GM23338 (cell line): ENCODE measurements at regions not wholly inside any gene's neighbourhood (a gene's known extent, or its start where the extent isn't known, plus 50 kb on each side); places are given as distances from the start of the nearest gene placed in this dataset.

Experiments used
- ATAC-seq: fragments of 200-7000 bp; cut with Tn5 transposase; 3 replicates; pipeline ENCODE4 v1.9.1; 2020
- DNase-seq: peaks from one replicate; pipeline ENCODE4 v3.0.0-alpha.2; 2015; ENCODE audit warnings: low spot score
- H2AFZ ChIP-seq: fragments of 200-600 bp; sonication (generic); 2 replicates; pipeline ENCODE4 v1.8.0; 2016; ENCODE audit warnings: antibody characterized with exemption, mild to moderate bottlenecking, moderate library complexity
- H3F3A ChIP-seq: fragments of 200-600 bp; sonication (generic); replicated peaks from 2 replicates; pipeline ENCODE4 v1.8.0; 2017; ENCODE audit warnings: antibody characterized with exemption, mixed run types, low read depth
- H3K27ac ChIP-seq: fragments of 200-600 bp; sonication (generic); 2 replicates; pipeline ENCODE4 v1.6.1; 2016; ENCODE audit warnings: low read depth
- H3K27me3 ChIP-seq: fragments of 200-600 bp; sonication (generic); 2 replicates; pipeline ENCODE4 v1.8.0; 2016; ENCODE audit warnings: mild to moderate bottlenecking, mixed run types, moderate library complexity; ENCODE audit not compliant: insufficient read depth
- H3K36me3 ChIP-seq: fragments of 200-600 bp; sonication (generic); 2 replicates; pipeline ENCODE4 v1.8.0; 2016; ENCODE audit warnings: mild to moderate bottlenecking; ENCODE audit not compliant: insufficient read depth
- H3K4me1 ChIP-seq: fragments of 200-600 bp; sonication (generic); 2 replicates; pipeline ENCODE4 v1.8.0; 2016; ENCODE audit warnings: mild to moderate bottlenecking, moderate library complexity; ENCODE audit not compliant: insufficient read depth
- H3K4me2 ChIP-seq: fragments of 200-600 bp; sonication (generic); 2 replicates; pipeline ENCODE4 v1.7.1; 2017; ENCODE audit warnings: mixed run types
- H3K4me3 ChIP-seq: fragments of 200-600 bp; sonication (generic); 2 replicates; pipeline ENCODE4 v1.6.1; 2016; ENCODE audit warnings: mixed run types
- H3K79me2 ChIP-seq: fragments of 200-600 bp; sonication (generic); replicated peaks from 2 replicates; pipeline ENCODE4 v1.8.0; 2017; ENCODE audit warnings: mild to moderate bottlenecking; ENCODE audit not compliant: insufficient read depth
- H3K9me2 ChIP-seq: fragments of 200-600 bp; sonication (generic); 2 replicates; pipeline ENCODE4 v1.8.0; 2017; ENCODE audit not compliant: insufficient read depth
- H4K20me1 ChIP-seq: fragments of 200-600 bp; sonication (generic); replicated peaks from 2 replicates; pipeline ENCODE4 v1.8.0; 2017; ENCODE audit warnings: mild to moderate bottlenecking; ENCODE audit not compliant: insufficient read depth
- H3K27ac Mint-ChIP-seq: 2 replicates; pipeline ENCODE4 v1.8.0; 2020; ENCODE audit warnings: inconsistent platforms, mild to moderate bottlenecking, moderate library complexity, mixed read lengths
- H3K27me3 Mint-ChIP-seq: 3 replicates; pipeline ENCODE4 v1.8.0; 2022; ENCODE audit warnings: low read depth, mild to moderate bottlenecking, moderate library complexity, mixed read lengths, inconsistent platforms; ENCODE audit not compliant: insufficient read depth, poor library complexity
- H3K36me3 Mint-ChIP-seq: 3 replicates; pipeline ENCODE4 v1.8.0; 2021; ENCODE audit warnings: low read depth, mild to moderate bottlenecking, inconsistent platforms, moderate library complexity, mixed read lengths
- H3K4me1 Mint-ChIP-seq: 3 replicates; pipeline ENCODE4 v1.8.0; 2020; ENCODE audit warnings: mild to moderate bottlenecking, inconsistent platforms, mixed read lengths
- H3K4me3 Mint-ChIP-seq: 3 replicates; pipeline ENCODE4 v1.8.0; 2021; ENCODE audit warnings: moderate library complexity, mild to moderate bottlenecking, inconsistent platforms, mixed read lengths
- H3K9me3 Mint-ChIP-seq: 3 replicates; pipeline ENCODE4 v1.8.0; 2020; ENCODE audit warnings: moderate library complexity, mild to moderate bottlenecking, inconsistent platforms, mixed read lengths
- CREB1 ChIP-seq: fragments of 250-450 bp; sonication (Bioruptor Pico); IDR thresholded peaks from 2 replicates; pipeline ENCODE4 v1.5.0; 2020; ENCODE audit warnings: low read depth, mild to moderate bottlenecking, moderate library complexity
- EZH2 ChIP-seq: fragments of 200-600 bp; sonication (generic); IDR thresholded peaks from one replicate; pipeline ENCODE4 v1.8.0; 2017; ENCODE audit warnings: antibody characterized with exemption, mild to moderate bottlenecking, low read depth; ENCODE audit not compliant: unreplicated experiment
- EZH2phosphoT487 ChIP-seq: fragments of 200-600 bp; sonication (generic); IDR thresholded peaks from one replicate; pipeline ENCODE4 v1.8.1; 2018; ENCODE audit warnings: antibody characterized with exemption; ENCODE audit not compliant: unreplicated experiment
- JUNB ChIP-seq: IDR thresholded peaks from one replicate; pipeline ENCODE4 v1.6.1; 2016; ENCODE audit warnings: antibody characterized with exemption; ENCODE audit not compliant: unreplicated experiment
- NANOG ChIP-seq: IDR thresholded peaks from 2 replicates; pipeline ENCODE4 v1.6.1; 2016; ENCODE audit warnings: antibody characterized with exemption, borderline replicate concordance
- POLR2AphosphoS5 ChIP-seq: IDR thresholded peaks from 2 replicates; pipeline ENCODE4 v1.6.1; 2016; ENCODE audit warnings: antibody characterized with exemption, low read depth
- STAT1 ChIP-seq: IDR thresholded peaks from one replicate; pipeline ENCODE4 v1.6.1; 2016; ENCODE audit warnings: antibody characterized with exemption; ENCODE audit not compliant: unreplicated experiment
- ZNF114 ChIP-seq: fragments of 250-450 bp; sonication (Bioruptor Pico); IDR thresholded peaks from 2 replicates; pipeline ENCODE4 v1.5.0; 2020; ENCODE audit warnings: mild to moderate bottlenecking, moderate library complexity
- ZNF331 ChIP-seq: fragments of 250-450 bp; sonication (Bioruptor Pico); IDR thresholded peaks from 2 replicates; pipeline ENCODE4 v1.5.0; 2020; ENCODE audit warnings: low read depth, mild to moderate bottlenecking, moderate library complexity
- TF ChIP-seq, protein P1 (sequence below): IDR thresholded peaks from 2 replicates; pipeline ENCODE4 v1.6.1; 2016; ENCODE audit warnings: antibody characterized with exemption
- TF ChIP-seq, protein P2 (sequence below): fragments of 250-450 bp; sonication (Bioruptor Pico); IDR thresholded peaks from 2 replicates; pipeline ENCODE4 v1.5.0; 2020; ENCODE audit warnings: mild to moderate bottlenecking, moderate library complexity
- TF ChIP-seq, protein P3 (sequence below), 2 experiments: fragments of 200-600 bp in 1 of 2; sonication (generic) in 1 of 2; conservative IDR thresholded peaks; 2 replicates each; pipeline versions ENCODE4 v1.5.1 to v1.6.1; 2016 to 2017; ENCODE audit warnings: antibody characterized with exemption in 2 of 2, low read depth in 2 of 2, mild to moderate bottlenecking in 2 of 2, moderate library complexity in 1 of 2
- TF ChIP-seq, protein P4 (sequence below): IDR thresholded peaks from one replicate; pipeline ENCODE4 v1.6.1; 2018; ENCODE audit warnings: antibody characterized with exemption; ENCODE audit not compliant: unreplicated experiment

DNA sequence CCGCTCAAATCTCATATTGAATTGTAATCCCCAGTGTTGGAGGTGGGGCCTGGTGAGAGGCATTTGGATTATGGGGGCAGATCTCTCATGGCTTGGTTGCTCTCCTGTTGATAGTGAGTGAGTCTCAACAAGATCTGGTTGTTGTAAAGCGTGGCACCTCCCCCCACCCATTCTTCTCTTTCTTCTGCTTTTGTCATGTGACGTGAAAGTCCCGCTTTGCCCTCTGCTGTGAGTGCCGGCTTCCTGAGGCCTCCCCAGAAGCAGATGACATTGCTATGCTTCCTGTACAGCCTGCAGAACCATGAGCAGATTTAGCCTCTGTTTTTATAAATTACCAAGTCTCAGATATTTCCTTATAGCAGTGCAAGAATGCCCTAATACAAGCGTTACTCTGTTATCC lies 673.8 kb downstream of the ADCYAP1 start:
- ATAC-seq, result no peak
- TF ChIP-seq, protein P1, sequence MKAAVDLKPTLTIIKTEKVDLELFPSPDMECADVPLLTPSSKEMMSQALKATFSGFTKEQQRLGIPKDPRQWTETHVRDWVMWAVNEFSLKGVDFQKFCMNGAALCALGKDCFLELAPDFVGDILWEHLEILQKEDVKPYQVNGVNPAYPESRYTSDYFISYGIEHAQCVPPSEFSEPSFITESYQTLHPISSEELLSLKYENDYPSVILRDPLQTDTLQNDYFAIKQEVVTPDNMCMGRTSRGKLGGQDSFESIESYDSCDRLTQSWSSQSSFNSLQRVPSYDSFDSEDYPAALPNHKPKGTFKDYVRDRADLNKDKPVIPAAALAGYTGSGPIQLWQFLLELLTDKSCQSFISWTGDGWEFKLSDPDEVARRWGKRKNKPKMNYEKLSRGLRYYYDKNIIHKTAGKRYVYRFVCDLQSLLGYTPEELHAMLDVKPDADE, result no peak
- TF ChIP-seq, protein P2, sequence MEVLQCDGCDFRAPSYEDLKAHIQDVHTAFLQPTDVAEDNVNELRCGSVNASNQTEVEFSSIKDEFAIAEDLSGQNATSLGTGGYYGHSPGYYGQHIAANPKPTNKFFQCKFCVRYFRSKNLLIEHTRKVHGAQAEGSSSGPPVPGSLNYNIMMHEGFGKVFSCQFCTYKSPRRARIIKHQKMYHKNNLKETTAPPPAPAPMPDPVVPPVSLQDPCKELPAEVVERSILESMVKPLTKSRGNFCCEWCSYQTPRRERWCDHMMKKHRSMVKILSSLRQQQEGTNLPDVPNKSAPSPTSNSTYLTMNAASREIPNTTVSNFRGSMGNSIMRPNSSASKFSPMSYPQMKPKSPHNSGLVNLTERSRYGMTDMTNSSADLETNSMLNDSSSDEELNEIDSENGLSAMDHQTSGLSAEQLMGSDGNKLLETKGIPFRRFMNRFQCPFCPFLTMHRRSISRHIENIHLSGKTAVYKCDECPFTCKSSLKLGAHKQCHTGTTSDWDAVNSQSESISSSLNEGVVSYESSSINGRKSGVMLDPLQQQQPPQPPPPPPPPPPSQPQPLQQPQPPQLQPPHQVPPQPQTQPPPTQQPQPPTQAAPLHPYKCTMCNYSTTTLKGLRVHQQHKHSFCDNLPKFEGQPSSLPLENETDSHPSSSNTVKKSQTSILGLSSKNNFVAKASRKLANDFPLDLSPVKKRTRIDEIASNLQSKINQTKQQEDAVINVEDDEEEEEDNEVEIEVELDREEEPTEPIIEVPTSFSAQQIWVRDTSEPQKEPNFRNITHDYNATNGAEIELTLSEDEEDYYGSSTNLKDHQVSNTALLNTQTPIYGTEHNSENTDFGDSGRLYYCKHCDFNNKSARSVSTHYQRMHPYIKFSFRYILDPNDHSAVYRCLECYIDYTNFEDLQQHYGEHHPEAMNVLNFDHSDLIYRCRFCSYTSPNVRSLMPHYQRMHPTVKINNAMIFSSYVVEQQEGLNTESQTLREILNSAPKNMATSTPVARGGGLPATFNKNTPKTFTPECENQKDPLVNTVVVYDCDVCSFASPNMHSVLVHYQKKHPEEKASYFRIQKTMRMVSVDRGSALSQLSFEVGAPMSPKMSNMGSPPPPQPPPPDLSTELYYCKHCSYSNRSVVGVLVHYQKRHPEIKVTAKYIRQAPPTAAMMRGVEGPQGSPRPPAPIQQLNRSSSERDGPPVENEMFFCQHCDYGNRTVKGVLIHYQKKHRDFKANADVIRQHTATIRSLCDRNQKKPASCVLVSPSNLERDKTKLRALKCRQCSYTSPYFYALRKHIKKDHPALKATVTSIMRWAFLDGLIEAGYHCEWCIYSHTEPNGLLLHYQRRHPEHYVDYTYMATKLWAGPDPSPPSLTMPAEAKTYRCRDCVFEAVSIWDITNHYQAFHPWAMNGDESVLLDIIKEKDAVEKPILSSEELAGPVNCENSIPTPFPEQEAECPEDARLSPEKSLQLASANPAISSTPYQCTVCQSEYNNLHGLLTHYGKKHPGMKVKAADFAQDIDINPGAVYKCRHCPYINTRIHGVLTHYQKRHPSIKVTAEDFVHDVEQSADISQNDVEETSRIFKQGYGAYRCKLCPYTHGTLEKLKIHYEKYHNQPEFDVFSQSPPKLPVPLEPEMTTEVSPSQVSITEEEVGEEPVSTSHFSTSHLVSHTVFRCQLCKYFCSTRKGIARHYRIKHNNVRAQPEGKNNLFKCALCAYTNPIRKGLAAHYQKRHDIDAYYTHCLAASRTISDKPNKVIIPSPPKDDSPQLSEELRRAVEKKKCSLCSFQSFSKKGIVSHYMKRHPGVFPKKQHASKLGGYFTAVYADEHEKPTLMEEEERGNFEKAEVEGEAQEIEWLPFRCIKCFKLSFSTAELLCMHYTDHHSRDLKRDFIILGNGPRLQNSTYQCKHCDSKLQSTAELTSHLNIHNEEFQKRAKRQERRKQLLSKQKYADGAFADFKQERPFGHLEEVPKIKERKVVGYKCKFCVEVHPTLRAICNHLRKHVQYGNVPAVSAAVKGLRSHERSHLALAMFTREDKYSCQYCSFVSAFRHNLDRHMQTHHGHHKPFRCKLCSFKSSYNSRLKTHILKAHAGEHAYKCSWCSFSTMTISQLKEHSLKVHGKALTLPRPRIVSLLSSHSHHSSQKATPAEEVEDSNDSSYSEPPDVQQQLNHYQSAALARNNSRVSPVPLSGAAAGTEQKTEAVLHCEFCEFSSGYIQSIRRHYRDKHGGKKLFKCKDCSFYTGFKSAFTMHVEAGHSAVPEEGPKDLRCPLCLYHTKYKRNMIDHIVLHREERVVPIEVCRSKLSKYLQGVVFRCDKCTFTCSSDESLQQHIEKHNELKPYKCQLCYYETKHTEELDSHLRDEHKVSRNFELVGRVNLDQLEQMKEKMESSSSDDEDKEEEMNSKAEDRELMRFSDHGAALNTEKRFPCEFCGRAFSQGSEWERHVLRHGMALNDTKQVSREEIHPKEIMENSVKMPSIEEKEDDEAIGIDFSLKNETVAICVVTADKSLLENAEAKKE (CRISPR knock-in tag), result no peak
- TF ChIP-seq ZNF331 (CRISPR knock-in tag), result no peak
- TF ChIP-seq NANOG, result no peak
- no peak for TF ChIP-seq CREB1 (CRISPR knock-in tag)
- TF ChIP-seq, protein P3, sequence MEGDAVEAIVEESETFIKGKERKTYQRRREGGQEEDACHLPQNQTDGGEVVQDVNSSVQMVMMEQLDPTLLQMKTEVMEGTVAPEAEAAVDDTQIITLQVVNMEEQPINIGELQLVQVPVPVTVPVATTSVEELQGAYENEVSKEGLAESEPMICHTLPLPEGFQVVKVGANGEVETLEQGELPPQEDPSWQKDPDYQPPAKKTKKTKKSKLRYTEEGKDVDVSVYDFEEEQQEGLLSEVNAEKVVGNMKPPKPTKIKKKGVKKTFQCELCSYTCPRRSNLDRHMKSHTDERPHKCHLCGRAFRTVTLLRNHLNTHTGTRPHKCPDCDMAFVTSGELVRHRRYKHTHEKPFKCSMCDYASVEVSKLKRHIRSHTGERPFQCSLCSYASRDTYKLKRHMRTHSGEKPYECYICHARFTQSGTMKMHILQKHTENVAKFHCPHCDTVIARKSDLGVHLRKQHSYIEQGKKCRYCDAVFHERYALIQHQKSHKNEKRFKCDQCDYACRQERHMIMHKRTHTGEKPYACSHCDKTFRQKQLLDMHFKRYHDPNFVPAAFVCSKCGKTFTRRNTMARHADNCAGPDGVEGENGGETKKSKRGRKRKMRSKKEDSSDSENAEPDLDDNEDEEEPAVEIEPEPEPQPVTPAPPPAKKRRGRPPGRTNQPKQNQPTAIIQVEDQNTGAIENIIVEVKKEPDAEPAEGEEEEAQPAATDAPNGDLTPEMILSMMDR (conservative IDR thresholded peaks at IDR 0.05; ENCODE audit: low read depth in 2 of 2), result no peak
- TF ChIP-seq STAT1, result no peak
- no peak for TF ChIP-seq EZH2
- TF ChIP-seq JUNB, result no peak
- TF ChIP-seq EZH2phosphoT487, result no peak
- TF ChIP-seq POLR2AphosphoS5, result no peak
- TF ChIP-seq, protein P4, sequence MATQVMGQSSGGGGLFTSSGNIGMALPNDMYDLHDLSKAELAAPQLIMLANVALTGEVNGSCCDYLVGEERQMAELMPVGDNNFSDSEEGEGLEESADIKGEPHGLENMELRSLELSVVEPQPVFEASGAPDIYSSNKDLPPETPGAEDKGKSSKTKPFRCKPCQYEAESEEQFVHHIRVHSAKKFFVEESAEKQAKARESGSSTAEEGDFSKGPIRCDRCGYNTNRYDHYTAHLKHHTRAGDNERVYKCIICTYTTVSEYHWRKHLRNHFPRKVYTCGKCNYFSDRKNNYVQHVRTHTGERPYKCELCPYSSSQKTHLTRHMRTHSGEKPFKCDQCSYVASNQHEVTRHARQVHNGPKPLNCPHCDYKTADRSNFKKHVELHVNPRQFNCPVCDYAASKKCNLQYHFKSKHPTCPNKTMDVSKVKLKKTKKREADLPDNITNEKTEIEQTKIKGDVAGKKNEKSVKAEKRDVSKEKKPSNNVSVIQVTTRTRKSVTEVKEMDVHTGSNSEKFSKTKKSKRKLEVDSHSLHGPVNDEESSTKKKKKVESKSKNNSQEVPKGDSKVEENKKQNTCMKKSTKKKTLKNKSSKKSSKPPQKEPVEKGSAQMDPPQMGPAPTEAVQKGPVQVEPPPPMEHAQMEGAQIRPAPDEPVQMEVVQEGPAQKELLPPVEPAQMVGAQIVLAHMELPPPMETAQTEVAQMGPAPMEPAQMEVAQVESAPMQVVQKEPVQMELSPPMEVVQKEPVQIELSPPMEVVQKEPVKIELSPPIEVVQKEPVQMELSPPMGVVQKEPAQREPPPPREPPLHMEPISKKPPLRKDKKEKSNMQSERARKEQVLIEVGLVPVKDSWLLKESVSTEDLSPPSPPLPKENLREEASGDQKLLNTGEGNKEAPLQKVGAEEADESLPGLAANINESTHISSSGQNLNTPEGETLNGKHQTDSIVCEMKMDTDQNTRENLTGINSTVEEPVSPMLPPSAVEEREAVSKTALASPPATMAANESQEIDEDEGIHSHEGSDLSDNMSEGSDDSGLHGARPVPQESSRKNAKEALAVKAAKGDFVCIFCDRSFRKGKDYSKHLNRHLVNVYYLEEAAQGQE, result no peak
- no peak for TF ChIP-seq ZNF114 (CRISPR knock-in tag)
- Histone ChIP-seq H2AFZ (no peak overlapping the region; the same call in 1 of the 2 replicates), H3K4me1 (0 out of 2 replicates have a peak, but pooled peaks cover 6% of the 10 kb centered on the region), H4K20me1 (no peaks in the 10 kb centered on the region), H3K9me2 (no peaks in the 10 kb centered on the region), H3K36me3 (no peaks in the 10 kb centered on the region), H3K79me2 (no peaks in the 10 kb centered on the region), H3F3A (no peaks in the 10 kb centered on the region), H3K27me3 (no peaks in the 10 kb centered on the region), H3K4me2 (no peak overlapping the region), H3K27ac (no peak overlapping the region), H3K4me3 (no peak overlapping the region)
- H3K4me1 Mint-ChIP-seq, result peaks cover 9% of the 10 kb centered on the region
- H3K9me3 Mint-ChIP-seq, result no peaks in the 10 kb centered on the region
- no peak overlapping the region for H3K27ac Mint-ChIP-seq
- no peaks in the 10 kb centered on the region for H3K36me3 Mint-ChIP-seq
- DNase-seq, result peak; percentile 19
- H3K27me3 Mint-ChIP-seq, result no peaks in the 10 kb centered on the region
- H3K4me3 Mint-ChIP-seq, result no peak overlapping the region
